Activated T-cell treated with anti-CD3 and anti-CD28 coated beads for 1 hour (primary cell): ENCODE measurements at regions not wholly inside any gene's neighbourhood (a gene's known extent, or its start where the extent isn't known, plus 50 kb on each side); places are given as distances from the start of the nearest gene placed in this dataset.
A peak's percentile ranks its signal among the peaks of the same experiment; 100 is the strongest.

Experiments used
- DNase-seq: peaks from one replicate; pipeline ENCODE4 v3.0.0-alpha.2; 2020; ENCODE audit warnings: low read depth

DNA sequence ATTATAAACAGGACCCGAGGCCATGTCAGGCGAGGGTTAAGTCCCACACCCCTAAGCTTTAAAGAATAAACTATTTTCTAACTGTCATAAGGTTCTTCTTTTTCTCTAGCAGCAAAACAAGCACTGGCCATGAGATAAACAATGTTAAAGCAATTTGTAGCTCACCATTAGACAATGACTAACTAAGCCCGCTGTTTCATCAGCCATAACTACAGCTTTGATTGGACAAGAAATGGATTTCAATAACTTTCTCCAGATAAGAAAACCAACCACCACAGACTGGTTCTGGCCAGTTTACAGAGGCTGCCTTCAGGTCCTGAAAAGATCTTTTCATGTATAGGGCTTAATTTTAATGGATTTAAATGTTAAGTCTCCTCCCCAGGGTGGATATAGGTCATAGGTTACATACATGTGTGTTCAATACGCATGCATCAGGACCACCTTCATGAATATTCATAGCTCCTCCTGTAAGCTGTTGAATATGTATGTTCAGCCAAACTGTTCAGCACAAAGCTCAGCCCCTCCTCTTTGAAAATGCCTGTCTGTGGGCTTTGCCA lies 108.7 kb upstream of the RAB6C start:
- DNase-seq = no peak

- DNase-seq = no peak
These were observed 107.0 kb upstream of the RAB6C start for GRCh38 chr2:129872446-129872845.

- no peak for DNase-seq
These were observed 102.9 kb upstream of the RAB6C start for GRCh38 chr2:129876541-129876940.

DNA sequence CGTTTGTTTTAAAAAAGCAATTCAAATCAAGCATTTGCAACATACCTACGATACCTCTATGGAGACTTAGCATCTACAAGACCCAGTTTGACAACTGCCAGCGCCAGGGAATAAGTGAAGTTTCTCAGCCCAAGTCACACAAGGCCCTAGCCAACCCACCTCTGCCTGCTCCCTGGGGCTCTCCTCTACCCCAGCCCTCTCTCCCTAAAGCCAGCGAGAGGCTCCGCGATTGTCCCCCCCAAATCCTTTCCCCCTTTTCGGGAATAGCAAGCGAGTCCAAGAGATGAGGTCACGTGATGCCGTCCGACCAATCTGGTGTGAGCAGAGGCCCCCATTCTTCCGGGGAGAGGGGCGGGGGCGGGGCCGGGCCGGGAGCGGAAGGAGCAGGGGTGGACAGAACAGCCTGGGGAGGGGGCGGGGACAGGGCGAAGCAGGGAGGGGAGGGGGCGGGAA lies 102.2 kb upstream of the RAB6C start:
- peak; percentile 79 for DNase-seq

GRCh38 chr2:129877795-129878775 lies 101.4 kb upstream of the RAB6C start:
- no peak for DNase-seq

DNA sequence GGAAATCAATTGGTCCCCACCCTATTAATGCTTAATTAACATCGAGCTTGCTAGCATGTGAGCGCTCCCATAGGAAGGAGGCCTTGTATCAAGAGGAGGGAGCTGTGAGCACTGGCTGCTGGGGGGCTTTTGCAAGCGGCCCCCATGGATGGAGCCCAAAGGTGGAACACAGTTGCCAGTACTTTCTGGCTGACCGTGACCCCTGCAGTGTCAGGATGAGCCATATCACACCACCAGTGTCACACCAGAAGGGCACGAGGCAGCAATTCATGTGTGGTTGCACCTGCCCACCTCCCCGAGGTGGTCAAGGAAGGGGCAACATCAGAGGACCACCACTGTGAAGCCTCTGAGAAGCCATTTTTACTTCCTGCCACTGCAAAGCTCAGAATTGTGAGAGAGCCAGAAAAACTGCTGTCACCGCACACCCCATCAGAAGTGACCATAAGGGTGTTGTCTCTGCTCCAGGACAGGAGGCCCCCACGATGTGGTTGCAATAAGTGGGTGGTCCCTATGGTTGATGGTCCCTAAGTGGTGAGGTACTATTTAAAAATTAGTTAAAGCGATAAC lies 99.8 kb upstream of the RAB6C start:
- no peak for DNase-seq

DNA sequence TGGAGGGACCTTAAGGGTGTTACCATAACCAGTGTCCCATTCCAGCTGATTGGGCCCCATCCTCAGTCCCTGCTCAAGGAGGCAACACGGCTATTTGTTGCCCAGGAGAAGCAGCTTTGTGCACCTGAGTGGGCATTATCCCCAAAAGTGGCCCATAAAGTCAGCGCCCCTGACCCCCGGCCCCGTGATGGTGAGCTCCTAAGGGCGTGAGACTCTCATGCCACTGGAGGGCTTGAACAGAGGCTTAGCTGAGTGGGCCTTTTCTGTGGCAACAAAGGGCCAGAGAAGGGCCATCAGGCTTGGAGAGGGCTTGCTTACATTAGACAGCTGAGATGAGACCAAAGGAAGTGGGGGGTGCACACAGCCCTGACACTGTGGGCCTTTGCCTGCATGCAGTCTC lies 99.2 kb upstream of the RAB6C start:
- DNase-seq = no peak

- DNase-seq = no peak
These were observed 98.5 kb upstream of the RAB6C start for GRCh38 chr2:129880971-129881370.

- no peak for DNase-seq
These were observed 97.6 kb upstream of the RAB6C start for GRCh38 chr2:129881786-129882396.

- no peak for DNase-seq
These were observed 97.0 kb upstream of the RAB6C start for GRCh38 chr2:129882476-129882875.

GRCh38 chr2:129883121-129883520 lies 96.3 kb upstream of the RAB6C start:
- no peak for DNase-seq

DNA sequence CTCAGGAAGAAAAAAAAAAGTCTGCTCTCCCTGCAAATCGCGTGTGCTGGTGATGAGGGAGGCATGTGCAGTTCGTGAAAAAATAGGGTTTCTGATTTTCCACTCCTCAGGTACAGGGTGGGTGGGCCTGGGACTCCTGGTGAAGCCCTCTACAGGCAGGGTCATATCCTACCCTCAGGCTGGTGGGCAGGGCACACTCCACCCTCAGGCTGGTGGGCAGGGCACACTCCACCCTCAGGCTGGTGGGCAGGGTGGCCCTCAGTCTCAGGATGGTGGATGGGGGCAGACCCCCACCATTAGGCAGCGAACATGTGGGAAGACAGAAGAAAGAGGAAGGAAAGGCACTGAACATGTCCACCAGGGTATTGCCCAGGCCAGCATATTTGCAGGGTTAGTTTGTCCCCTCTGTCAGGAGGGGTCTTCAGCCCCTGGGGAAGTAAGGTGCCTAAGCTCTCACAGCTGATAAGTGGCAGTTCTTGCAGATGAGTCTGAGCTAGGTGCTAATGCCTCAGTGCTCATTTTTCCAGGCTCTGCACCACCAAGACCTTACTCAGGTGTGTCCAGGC lies 95.2 kb upstream of the RAB6C start:
- no peak for DNase-seq

DNA sequence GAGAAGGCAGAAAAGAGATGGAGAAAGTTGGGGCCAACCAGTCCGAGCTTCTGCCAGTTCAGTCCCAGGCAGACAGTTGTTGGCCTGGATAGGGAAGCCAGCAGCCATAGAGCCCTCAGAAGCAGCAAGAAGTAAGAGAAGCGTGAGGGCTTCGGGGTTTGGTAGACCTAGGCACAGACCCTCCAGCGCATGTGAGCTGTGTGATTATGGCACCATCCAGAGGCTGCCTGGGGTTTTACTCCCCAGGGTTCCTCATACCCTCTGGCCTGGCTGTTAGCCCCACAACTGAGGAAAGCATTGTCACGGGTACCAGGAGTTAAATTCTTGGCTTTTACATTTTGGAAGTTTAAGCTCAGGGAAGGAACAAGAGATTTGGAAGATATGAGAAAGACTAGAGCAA lies 93.7 kb upstream of the RAB6C start:
- DNase-seq = no peak

DNA sequence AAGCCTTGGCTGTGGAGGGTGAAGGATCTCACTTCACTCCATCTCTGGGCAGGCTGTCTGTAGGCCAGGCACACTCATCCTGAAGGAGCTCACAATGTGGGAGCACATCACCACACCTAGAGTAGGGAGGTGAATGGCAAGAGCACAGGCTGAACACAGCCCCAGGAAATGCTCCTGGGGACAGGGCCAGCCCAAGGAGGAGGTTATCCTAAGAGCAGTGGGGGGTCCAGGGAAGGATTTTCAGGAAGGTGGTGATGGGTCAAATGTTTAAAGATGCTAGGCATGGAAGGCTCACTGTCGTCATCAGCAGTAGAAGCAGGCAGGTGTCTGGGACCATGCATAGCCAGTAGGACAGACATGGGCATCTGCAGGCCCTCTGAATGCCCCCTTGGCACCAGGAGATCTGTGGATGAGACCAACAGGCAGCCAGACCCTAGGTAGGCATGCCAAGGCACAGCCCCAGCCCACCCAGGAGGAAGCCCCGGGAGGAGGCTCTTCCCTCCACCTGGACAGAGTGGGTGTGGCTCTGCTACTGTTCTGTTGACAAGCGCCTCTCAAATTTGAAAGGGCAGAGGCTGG lies 91.7 kb upstream of the RAB6C start:
- no peak for DNase-seq

- DNase-seq = no peak
These were observed 91.0 kb upstream of the RAB6C start for GRCh38 chr2:129888461-129888860.

- no peak for DNase-seq
These were observed 90.6 kb upstream of the RAB6C start for GRCh38 chr2:129888896-129889295.

- DNase-seq = no peak
These were observed 87.8 kb upstream of the RAB6C start for GRCh38 chr2:129891341-129892320.

- no peak for DNase-seq
These were observed 87.1 kb upstream of the RAB6C start for GRCh38 chr2:129892360-129892759.

- DNase-seq = no peak
These were observed 86.7 kb upstream of the RAB6C start for GRCh38 chr2:129892773-129893172.

DNA sequence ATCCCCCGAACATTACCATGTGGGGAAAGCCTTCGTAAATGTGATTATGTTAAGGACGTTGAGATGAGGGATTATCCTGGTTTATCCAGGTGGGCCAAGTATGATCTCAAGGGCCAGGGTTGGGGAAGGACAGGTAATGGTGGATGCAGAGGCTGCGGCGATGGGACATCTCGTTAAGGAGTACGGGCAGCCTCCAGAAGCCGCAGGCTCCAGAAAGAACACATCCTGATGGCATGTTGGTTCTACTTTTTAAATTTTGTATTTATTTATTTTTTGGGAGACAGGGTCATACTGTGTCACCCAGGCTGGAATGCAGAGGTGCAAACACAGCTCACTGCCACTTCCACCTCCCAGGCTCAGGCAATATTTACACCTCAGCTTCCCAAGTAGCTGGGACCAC lies 86.2 kb upstream of the RAB6C start:
- DNase-seq = no peak

DNA sequence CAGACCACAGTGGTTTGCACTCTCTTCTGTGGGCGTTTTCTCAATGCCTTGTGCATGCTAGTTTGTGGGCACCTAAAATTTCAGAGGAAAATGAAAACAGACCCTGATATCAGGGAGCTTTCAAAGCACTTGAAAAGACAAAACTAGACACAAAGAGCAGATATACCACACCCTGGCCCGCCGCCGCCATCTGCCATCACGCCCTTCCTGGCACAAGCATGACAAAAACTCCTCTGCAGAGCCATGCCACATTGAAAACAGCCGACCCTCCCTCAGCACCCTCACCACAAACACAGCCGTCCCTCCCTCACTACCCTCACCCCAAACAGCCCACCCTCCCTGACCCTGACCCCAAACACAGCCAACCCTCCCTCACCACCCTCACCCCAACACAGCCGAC lies 84.8 kb upstream of the RAB6C start:
- DNase-seq = no peak
